ENCODE measurements at regions not wholly inside any gene's neighbourhood (a gene's known extent, or its start where the extent isn't known, plus 50 kb on each side); places are given as distances from the start of the nearest gene placed in this dataset.

GRCh38 chr13:48925001-48925400, 50.7 kb upstream of the FNDC3A start:
- H3K27ac ChIP-seq (ENCODE audit: low read depth, low read length), result no peak overlapping the region
- no peaks in the 10 kb centered on the region; the same call in 1 of the 2 replicates for H3K27me3 ChIP-seq (ENCODE audit: control insufficient read depth, low read length)
- H3K9me3 ChIP-seq (ENCODE audit: control insufficient read depth, insufficient read depth, low read length), result no peaks in the 10 kb centered on the region
- no peaks in the 10 kb centered on the region for H3F3A ChIP-seq (ENCODE audit: control insufficient read depth, insufficient read depth)
- no peak for TF ChIP-seq EZH2phosphoT487 (IDR thresholded peaks at IDR 0.05; ENCODE audit: borderline replicate concordance, low read length)
- no peak for TF ChIP-seq CTCF (IDR thresholded peaks at IDR 0.05; ENCODE audit: low read depth, low read length, poor library complexity, severe bottlenecking)
- no peak overlapping the region for H3K4me2 ChIP-seq (ENCODE audit: low read length)
- H3K79me2 ChIP-seq (ENCODE audit: control insufficient read depth, low read length), result no peaks in the 10 kb centered on the region
- H3K36me3 ChIP-seq (ENCODE audit: control insufficient read depth, low read length), result no peaks in the 10 kb centered on the region
- H3K4me1 ChIP-seq (ENCODE audit: control insufficient read depth, low read length), result no peaks in the 10 kb centered on the region
- H3K4me3 ChIP-seq (ENCODE audit: low read length), result no peak overlapping the region
- no peaks in the 10 kb centered on the region for H4K20me1 ChIP-seq (ENCODE audit: control insufficient read depth, insufficient read depth, low read depth, low read length)
- no peaks in the 10 kb centered on the region for H3K9me2 ChIP-seq (replicated peaks; ENCODE audit: control insufficient read depth, low read length)

Measured in DOHH2 (cell line).